RCC 7860 (cell line): ENCODE measurements at regions not wholly inside any gene's neighbourhood (a gene's known extent, or its start where the extent isn't known, plus 50 kb on each side); places are given as distances from the start of the nearest gene placed in this dataset.
"Not testable (repeated sequence)": the region's sequence is repeated elsewhere in the genome, so short reads cannot be mapped to it uniquely, and the experiment has no call there.

Experiments
- DNase-seq: peaks from one replicate; pipeline ENCODE4 v3.0.0-alpha.2; 2015; ENCODE audit warnings: low spot score
- FAIRE-seq: peaks from 2 replicates; lab custom pipeline; 2012; peaks lifted over from hg19 to GRCh38; lab: Jason Lieb, UNC

- DNase-seq, result no peak
- FAIRE-seq, result no peak
These were observed 188.3 kb downstream of the MIB1 start for GRCh38 chr18:21928925-21929324.

- DNase-seq (no peak), FAIRE-seq (no peak)
These were observed 189.6 kb downstream of the MIB1 start for GRCh38 chr18:21930177-21930576.

- DNase-seq (no peak), FAIRE-seq (no peak)
These were observed 193.6 kb downstream of the MIB1 start for GRCh38 chr18:21933931-21934765.

- DNase-seq (no peak), FAIRE-seq (no peak)
These were observed 194.1 kb downstream of the MIB1 start for GRCh38 chr18:21934766-21935015.

GRCh38 chr18:21943456-21943855, 202.9 kb downstream of the MIB1 start:
- no peak for FAIRE-seq
- DNase-seq, result no peak

- DNase-seq (no peak), FAIRE-seq (no peak)
These were observed 208.9 kb downstream of the MIB1 start for GRCh38 chr18:21949326-21950015.

- FAIRE-seq, result peak; percentile 39
- DNase-seq, result peak; percentile 37
These were observed 213.4 kb upstream of the GATA6 start for GRCh38 chr18:21955757-21956652.

- no peak for FAIRE-seq
- no peak for DNase-seq
These were observed 211.1 kb upstream of the GATA6 start for GRCh38 chr18:21958263-21958662.

- DNase-seq (no peak), FAIRE-seq (no peak)
These were observed 210.5 kb upstream of the GATA6 start for GRCh38 chr18:21958707-21959450.

GRCh38 chr18:21960189-21960588, 209.2 kb upstream of the GATA6 start:
- DNase-seq (no peak), FAIRE-seq (no peak)

GRCh38 chr18:21963336-21963735, 206.1 kb upstream of the GATA6 start:
- no peak for DNase-seq
- no peak for FAIRE-seq

- no peak for FAIRE-seq
- DNase-seq, result no peak
These were observed 201.1 kb upstream of the GATA6 start for GRCh38 chr18:21968338-21968737.

- no peak for DNase-seq
- FAIRE-seq, result no peak
These were observed 197.1 kb upstream of the GATA6 start for GRCh38 chr18:21972281-21972680.

- DNase-seq, result not testable (repeated sequence)
These were observed 193.4 kb upstream of the GATA6 start for GRCh38 chr18:21975954-21976353.

GRCh38 chr18:21978546-21979170, 190.7 kb upstream of the GATA6 start:
- FAIRE-seq, result no peak
- DNase-seq, result no peak

More at GRCh38 chr18:21975954-21976353, 193.4 kb upstream of the GATA6 start:
- FAIRE-seq, result not testable (repeated sequence)

- FAIRE-seq, result no peak
- no peak for DNase-seq
These were observed 190.2 kb upstream of the GATA6 start for GRCh38 chr18:21979171-21979560.

GRCh38 chr18:21979759-21980158, 189.6 kb upstream of the GATA6 start:
- no peak for FAIRE-seq
- no peak for DNase-seq

- FAIRE-seq (no peak), DNase-seq (no peak)
These were observed 188.6 kb upstream of the GATA6 start for GRCh38 chr18:21980744-21981143.

- not testable (repeated sequence) for DNase-seq, FAIRE-seq
These were observed 187.9 kb upstream of the GATA6 start for GRCh38 chr18:21981489-21981888.

- FAIRE-seq (no peak), DNase-seq (no peak)
These were observed 178.3 kb upstream of the GATA6 start for GRCh38 chr18:21991081-21991534.
